Right renal pelvis (tissue), 4 donors: ENCODE measurements at regions not wholly inside any gene's neighbourhood (a gene's known extent, or its start where the extent isn't known, plus 50 kb on each side); places are given as distances from the start of the nearest gene placed in this dataset.

Source experiments
- DNase-seq, 4 donors: peaks; one replicate each; pipeline ENCODE4 v3.0.0-alpha.2; 2013; ENCODE audit warnings: low read depth in 4 of 4, low spot score in 3 of 4, missing footprints in 1 of 4

DNA sequence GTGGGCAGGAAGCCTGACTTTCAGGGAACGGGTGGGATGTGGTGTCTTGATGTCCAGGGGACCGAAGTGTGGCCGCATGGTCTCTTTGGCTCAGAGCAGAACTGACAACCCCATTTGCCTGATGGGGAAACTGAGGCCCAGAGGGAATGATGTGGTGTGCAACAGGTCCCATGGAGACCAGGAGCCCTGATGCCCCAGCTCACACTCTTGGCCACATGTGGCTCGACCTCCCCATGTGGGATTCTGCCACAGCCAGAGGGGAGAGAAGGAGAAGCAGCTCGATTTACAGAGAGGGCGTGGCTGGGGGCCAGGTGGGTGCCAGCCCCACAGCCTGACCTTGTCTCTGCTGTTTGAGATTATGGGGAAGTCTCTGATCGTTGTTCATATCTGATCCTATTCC, 128.1 kb downstream of the TEX29 start:
- DNase-seq = no peak

DNA sequence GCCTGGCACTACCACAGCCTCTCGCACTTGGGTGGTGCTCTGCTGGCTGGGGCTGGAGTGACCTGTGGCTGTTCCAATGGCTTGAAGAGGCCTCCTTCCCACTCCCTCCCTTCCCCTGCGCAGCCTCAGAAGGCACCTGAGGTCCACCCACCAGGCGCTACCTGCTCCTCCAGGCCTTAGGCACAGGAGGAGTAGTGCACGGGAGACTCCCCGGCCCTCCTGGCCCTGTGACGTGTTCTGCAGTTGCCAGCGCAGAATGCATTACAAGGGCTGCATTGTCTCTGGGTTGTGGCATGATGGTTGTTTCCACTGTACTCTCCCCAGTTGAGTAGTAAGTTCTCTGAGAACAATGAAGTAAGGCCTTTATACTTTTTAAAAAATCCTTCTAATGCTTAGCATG, 128.6 kb downstream of the TEX29 start:
- DNase-seq = no peak

DNA sequence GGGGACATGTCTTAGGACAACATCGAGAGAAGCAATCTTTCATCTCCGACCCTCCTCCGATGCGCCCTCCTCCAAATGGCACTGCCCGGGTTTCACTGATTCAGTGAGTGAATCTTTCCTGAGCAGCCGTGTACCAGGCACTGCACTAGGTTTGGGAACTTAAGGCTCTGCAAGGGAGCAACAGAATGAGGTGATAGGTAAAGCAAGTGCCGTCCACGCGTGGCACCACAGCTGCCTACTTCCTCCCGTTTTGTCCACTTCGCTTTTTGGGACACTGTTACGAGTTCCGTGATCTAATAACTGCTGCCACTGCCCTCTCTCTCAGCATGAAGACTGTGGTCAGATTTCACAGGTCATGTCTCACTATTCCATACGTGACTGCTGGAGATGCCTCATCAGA, 131.0 kb downstream of the TEX29 start:
- DNase-seq = no peak

DNA sequence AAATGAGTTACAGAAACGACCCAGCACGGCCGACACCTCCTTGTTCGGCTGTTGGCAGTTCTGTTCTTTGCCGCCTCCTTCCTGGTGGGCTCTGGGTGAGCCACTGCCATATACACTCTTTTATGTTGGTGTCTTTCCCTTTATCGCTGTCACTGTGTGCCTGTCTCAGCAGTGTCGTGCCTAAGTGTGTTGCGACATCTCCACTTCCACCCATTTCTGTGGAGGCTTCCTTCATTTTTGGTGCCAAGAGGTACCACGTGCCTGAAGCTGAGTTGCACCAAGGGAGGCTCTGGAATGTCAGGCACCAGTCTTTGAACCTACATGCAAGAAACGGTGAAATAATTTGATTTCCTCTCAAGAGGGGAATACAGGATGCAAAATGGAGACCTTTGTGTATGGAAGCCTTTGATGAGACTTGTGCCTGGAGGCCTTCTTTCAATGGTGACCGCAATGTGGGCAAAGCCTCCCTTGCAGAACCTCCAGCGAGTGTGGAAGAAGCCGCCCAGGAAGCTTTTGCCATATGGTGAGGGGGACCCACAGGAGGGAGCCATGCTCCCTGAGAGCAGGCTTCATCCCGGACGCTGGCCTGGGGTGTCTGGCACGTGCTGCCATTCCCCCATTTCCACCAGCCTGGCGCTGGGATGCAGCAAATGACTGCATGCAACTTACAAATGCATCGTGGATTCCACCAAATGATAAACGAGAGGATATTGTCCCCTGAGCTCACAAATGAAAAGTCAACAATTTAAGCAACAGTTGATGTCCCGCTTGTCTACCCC, 136.2 kb downstream of the TEX29 start:
- no peak for DNase-seq

DNA sequence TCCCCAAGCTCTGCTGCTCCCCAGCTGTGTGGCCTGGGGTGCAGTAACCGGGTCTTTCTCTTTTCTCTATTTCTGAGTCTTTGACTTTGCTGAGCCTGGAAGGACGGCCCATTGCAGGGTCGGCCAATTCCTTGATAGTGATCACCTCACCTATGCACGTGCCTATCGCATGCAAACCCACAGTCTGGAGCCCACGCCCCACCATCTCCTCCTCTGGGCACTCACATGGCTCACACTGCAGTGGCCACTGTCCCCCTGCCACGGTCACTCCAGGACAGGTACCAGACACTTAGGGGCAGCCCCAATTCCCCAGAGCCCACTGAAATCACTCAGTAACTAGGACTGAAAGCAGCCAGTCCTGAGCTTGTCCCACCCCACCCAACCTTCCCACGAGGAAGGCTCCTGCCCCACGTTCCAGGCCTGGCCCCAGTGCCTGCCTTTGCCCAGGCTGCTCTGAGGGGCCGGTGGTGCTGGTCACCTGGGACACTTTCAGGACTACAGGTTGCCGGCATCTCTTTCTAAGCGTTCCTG, 137.6 kb downstream of the TEX29 start:
- no peak for DNase-seq

DNA sequence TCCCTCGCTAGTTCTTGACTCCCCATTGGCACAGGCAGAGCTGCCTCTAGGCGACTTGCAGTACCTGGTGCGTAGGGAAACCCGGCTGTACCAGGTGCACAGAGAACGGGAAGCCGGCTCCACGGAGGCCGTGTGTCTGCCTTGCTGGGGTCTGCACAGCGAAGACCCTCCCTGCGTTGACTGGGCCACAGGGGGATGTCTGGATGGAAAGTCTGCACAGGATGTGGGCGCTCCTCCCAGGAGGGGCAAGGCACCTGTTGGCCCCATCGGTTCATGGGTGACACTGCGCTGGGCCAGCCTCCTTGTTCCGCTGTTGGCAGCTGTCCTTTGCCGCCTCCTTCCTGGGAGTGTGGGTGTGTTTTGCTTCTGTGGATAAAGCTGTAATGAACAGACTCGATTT, 138.3 kb downstream of the TEX29 start:
- no peak for DNase-seq

DNA sequence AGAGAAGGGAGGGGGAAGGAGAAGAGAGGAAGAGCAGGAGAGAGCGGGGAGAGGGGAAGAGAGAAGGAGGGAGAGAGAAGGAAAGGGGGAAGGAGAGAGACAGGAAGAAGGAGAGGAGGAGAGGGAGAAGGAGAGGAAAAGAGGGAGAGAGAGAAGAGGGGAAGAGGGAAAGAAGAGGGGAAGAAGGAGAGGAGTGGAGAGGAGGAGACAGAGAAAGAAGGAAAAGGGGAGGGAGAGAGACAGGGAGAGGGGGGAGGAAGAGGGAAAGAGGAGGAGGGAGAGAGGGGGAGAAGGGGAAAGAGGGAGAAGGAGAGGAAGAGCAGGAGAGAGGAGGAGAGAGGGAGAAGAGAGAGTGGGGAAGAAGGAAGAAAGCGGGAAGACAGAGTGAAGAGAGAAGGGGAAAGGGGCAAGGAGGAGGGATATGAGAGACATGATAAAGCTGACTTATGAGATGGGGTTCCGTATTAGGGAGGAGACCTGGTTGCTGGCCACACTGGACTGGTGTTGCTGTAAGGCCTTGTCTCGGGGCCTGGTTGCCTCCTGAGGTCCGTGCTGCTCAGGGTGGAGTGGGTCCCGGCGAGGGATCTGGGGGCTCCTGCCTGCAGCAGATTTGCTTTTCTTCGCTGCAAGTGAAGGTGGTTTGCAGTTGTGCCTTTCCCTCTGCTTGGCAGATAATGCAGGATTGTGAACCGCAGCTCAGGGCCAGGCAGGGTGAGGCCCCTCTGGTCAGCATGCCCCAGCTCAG, 139.5 kb downstream of the TEX29 start:
- no peak for DNase-seq

DNA sequence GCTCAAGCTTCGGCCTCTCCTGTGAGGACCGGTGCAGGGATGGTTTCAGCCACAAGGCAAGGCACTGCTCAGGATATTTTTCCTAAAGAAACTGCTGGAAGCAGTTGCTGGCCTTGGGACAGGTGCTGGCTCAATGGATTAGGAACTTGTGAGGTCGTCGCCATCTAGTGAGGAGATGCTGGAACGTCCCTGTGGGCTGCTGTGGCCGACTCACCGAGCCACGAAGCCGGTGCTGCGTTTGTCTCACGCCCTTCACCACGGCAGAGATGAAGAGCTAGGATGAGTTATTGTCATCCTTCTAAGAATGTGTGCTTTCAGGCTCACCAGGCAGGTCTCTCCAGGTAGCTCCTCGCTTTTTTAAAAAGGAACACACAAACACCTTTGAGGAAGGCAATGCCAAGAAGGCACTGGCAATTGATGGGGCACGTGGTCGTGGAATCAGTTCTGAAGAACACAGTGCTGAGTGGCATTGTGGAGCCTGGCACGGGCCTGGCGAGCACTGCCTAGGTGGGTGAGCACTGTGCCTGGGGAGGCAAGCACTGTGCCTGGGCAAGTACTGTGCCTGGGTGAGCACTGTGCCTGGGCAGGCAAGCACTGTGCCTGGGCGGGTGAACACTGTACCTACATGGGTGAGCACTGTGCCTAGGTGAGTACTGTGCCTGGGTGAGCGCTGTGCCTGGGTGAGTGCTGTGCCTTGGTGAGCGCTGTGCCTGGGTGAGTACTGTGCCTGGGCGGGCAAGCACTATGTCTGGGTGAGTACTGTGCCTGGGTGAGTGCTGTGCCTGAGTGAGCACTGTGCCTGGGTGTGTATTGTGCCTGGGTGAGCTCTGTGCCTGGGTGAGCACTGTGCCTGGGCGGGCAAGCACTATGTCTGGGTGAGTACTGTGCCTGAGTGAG, 140.4 kb downstream of the TEX29 start:
- DNase-seq = peak in 3 of 4 donors; percentile 17 to 18 (median 18)

DNA sequence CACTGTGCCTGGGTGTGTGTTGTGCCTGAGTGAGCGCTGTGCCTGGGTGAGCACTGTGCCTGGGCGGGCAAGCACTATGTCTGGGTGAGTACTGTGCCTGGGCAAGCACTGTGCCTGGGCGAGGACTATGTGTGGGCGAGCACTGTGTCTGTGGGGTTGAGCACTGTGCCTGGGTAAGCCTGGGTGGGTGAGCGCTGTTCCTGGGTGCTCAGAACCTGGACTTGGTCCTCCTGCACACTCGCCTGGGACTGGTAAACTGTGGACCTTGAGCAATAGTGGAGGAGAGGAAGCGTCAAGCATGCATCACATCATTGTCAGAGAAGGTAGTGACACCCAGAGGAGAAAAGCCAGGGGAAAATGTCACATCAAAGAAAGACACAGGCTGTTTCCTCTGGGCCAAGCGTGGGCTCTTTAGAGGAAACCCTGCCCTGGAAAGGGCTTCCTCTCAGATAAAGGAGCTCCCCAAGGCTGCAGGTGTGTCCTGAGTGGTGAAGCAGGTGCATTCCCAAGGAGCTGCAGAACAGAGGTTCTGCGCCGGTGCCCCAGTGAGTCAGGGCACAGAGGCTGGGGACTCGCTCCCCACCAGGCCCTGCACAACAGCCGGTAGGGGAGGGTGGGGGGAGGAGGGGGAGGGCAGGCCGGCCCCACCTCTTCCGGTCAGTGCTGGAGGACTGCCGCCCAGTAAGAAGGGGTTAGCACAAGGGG, 141.2 kb downstream of the TEX29 start:
- no peak for DNase-seq

DNA sequence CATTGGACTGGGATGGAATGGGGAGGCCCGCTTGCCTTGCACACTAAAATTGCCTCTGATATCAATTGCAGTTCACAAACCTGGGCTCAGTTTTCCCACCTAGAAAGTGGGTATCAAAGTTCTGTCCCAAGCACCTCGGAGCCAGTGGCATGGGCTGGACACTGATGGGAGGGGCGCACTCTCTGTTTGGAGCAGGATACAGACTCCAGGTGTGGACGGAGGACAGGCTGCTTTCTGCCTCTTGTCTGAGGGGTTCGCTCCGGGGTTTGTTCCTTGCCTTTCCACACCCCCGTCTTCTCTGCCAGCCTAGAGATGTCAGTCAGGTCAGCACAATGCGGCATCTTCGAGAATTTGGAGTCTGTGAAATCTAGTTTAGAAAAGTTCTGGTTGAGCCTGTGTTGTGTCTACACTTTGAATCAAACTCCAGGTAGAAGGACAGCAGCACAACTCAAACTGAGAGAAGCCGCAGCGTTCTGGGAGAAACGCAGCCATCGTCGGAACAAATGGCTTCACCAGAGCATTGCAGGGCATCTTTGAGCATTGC, 141.9 kb downstream of the TEX29 start:
- no peak for DNase-seq

DNA sequence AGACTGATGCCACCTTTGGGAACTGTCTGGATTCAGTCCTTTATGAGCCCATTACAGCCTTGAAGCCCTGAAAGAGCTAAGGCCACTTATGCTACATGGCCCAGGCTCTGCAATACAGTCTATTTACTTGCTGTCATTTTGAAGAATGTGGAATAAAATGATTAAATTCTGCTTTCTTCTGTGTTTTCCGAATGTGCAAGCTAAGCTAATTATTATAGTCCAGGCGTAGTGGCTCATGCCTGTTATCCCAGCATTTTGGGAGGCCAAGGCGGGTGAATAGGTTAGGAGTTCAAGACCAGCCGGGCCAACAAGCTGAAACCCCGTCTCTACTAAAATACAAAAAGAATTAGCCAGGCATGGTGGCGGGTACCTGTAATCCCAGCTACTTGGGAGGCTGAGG, 142.5 kb downstream of the TEX29 start:
- no peak for DNase-seq

DNA sequence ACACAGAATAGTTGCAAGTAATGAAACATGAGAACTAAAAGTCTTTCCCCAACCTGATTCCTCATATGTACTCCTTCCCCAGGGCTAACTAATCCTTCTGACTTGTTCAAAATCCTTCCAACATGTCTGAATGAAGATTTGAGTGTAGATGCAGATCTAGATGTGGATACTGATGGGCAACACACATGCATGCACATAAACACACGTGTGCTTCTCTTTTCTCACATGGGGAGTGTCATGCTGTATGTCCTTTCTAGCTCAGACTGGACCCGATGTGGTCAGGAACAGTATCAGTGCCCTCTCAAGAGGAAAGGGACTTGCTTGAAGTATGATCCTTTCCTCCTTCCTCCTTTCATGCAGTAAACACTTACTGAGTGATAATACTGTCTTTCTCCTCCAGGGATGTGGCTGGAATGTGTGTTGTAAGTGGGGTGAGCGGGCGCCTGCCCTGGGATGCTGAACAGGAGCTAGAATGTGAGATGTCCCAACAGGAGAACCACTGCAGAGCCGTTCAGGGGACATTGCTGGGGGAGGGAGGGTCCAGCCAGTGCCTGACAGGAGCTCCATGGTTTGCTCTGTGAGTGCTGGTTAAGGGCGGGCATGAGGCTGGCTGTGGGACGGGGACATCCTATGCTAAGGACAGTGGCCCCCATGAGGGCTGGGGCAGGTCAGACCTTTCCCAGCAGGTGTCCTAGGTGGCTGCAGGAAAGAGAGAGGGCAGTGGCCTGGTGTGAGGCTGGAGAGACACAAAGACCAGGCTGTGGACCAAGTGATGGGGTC, 146.9 kb downstream of the TEX29 start:
- no peak for DNase-seq

DNA sequence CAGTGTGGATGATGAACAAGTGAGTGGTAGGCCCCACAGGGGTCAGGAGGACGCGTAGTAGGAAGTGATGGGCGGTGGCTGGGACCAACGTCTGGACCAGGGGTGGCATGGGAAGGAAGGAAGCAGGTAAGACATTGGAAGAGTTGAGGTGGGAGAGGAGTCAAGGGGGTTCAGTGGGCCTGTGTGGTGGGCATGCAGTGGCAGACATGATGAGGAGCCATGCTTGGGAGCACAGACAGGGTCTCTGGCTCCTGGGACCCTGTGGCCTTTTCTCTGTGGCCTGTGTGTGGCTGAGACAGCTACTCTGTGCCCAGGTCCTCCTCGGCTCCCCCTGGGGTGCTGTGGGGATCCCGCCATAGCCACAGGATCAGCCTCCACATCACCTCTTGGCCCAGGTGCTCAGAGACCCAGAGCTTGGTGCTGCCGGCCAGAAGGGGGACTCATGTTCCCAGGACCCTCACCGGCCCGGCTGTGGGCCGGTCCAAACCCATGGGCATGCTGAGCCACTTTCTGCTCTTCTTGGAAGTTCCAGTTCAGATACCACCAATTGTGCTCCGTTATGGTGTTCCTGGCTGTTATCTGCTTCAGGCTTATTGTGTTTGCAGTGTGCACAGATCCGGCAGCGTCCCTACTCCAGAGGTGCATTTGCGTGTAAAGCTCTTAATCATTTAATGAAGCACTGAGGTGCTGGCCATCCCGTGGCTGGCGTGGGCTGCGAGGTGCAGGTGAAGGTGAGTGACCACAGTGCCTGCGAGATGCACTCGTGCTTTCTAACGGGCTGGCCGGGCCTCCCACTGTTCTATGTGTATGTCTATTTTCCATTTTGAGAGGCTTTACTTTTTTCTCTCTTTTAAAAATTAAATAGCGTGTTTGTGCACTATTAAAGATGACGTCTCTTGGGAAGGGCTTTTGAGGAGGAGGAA, 147.9 kb downstream of the TEX29 start:
- no peak for DNase-seq

DNA sequence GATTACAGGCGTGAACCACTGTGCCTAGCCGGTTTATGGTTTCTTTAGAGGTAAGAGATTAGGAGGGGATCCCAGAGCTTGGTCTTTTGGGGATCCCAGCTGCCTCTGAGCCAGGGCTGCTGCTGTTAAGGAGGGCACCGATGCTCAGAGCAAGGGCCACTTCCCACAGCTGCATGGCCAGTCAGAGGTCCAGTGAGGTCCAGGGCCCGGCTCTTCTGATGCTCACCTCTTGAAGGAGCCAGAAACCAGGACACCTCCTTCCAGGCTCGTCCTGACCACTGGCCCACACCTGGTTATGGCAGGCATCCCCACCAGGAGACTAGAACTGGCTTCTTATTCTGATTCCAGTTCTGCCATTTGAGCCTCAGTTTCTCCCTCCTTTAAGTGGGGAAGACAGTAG, 149.0 kb downstream of the TEX29 start:
- DNase-seq = no peak

DNA sequence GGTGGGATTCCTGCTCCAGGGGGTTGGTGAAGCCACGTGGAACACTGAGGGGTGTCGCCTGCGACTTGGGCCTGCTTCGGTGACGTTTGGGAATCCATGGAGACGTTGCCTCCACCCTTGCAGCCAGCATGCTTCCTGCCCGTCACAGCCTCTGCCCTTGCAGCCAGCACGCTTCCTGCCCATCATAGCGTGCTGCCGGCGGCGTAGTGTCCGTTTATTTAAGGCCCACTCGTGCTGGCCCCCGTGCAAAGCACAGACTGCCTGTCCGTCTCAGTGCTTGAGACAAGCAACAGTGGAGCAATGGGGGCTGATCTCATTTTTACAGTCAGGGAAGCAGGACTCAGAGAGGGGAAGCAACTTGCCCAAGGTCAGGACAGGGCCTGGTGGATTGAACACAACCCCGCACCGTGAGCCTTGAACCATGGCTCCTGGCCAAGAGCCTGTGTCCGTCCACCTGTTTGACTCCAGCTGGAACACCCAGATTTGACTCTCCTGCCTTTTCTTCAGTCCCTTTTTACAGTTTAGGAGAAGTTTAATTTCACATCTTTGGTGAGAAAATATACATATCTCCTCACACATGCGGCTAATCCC, 149.6 kb downstream of the TEX29 start:
- DNase-seq = no peak

DNA sequence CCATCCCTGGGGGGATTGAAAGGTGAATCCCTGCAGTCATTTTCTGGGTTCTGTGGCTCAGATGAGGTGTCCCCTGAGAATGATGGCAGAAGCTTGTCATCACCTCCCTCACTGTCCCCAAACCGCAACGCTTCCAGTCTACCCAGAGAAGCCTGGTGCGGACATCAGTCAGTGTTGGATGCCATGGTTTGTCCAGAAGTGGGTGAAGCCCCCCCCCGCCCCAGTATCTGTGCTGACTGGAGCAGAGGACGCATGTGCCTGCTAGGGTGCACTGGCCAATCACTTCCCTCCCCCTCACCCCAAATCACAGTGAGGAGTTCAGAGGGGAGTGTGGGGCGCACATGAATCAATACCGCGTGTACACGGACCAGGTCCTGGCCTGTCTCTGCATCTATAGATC, 150.5 kb downstream of the TEX29 start:
- DNase-seq = no peak

DNA sequence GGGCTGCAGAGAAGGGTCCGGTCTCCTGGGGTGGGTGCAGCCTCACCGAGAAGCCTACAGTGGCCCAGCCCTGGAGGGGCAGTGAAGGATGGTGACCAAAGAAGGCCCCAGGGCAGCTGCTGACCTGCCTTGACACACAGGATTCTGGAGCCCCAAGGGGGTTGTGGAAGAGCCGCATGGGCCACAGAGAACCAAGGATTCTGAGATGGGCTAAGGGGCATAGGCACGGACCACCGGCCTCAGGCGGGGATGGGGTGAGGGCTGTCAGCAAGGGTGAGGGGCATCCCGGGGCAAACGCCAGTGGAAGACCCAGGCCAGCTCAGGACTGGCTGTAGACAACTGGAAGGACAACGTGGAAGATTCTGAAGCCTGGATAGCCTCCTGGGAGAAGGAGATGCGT, 151.6 kb downstream of the TEX29 start:
- DNase-seq = no peak
